ENCODE measurements at regions not wholly inside any gene's neighbourhood (a gene's known extent, or its start where the extent isn't known, plus 50 kb on each side); places are given as distances from the start of the nearest gene placed in this dataset.
"Not testable (repeated sequence)": the region's sequence is repeated elsewhere in the genome, so short reads cannot be mapped to it uniquely, and the experiment has no call there.

DNA sequence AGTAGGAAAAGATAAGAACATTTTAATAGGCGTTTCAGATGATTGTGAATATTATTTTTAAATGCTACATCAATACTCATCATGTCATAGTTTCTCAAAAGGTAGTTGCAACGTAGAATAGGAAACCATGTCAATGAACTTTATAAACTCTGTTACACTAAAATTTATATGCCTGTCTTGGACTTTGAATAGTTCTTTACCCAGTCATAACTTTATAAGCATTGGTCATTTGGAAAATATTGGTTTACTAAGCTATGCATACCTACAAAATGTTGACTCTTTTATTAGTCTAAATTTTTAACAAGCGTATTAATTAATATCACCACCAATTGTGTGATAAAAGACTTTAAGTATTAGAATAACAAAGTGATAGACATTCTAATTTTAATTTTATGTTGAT is 293.5 kb downstream of the CGGBP1 start:
- no peaks in the 10 kb centered on the region for H3K9me3 ChIP-seq (ENCODE audit: low read length)
- no peaks in the 10 kb centered on the region for H3K36me3 ChIP-seq (ENCODE audit: insufficient read depth, low read length)
- H3K4me1 ChIP-seq (ENCODE audit: insufficient read depth, low read length), result no peaks in the 10 kb centered on the region
- no peak overlapping the region for H3K4me3 ChIP-seq (ENCODE audit: low read depth in 1 of 2, low read length in 2 of 2)
- H3K9ac ChIP-seq (ENCODE audit: low read length), result no peak overlapping the region
- H3K27me3 ChIP-seq (ENCODE audit: control insufficient read depth in 1 of 2, insufficient read depth in 2 of 2, low read length in 2 of 2), result no peaks in the 10 kb centered on the region
- H3K27ac ChIP-seq (ENCODE audit: low read depth, low read length), result no peak overlapping the region

DNA sequence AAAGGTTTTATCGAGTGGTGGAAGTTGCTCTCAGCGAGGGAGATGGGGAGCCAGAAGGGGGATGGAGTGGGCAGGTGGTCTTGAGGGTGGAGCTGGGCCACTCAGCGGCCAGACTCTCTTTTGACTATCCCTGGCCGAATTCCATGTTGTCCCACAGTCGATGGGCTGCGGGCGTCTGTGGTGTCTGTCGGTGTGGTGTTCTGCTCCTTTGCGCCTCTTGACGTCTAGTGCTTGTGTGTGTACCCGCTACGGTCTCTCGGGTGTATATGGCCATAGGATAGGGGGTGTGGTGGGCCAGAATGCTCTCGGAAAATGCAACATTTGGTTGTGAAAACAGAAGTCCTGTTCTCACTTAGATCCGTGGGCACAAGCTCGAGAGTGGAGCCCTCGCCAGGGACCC is 297.0 kb downstream of the CGGBP1 start:
- no peaks in the 10 kb centered on the region for H3K9me3 ChIP-seq (ENCODE audit: low read length)
- no peak overlapping the region for H3K4me3 ChIP-seq (ENCODE audit: low read depth in 1 of 2, low read length in 2 of 2)
- no peaks in the 10 kb centered on the region for H3K4me1 ChIP-seq (ENCODE audit: insufficient read depth, low read length)
- no peaks in the 10 kb centered on the region for H3K36me3 ChIP-seq (ENCODE audit: insufficient read depth, low read length)
- H3K27ac ChIP-seq (ENCODE audit: low read depth, low read length), result no peak overlapping the region
- H3K27me3 ChIP-seq (ENCODE audit: control insufficient read depth in 1 of 2, insufficient read depth in 2 of 2, low read length in 2 of 2), result no peaks in the 10 kb centered on the region
- no peak overlapping the region for H3K9ac ChIP-seq (ENCODE audit: low read length)

DNA sequence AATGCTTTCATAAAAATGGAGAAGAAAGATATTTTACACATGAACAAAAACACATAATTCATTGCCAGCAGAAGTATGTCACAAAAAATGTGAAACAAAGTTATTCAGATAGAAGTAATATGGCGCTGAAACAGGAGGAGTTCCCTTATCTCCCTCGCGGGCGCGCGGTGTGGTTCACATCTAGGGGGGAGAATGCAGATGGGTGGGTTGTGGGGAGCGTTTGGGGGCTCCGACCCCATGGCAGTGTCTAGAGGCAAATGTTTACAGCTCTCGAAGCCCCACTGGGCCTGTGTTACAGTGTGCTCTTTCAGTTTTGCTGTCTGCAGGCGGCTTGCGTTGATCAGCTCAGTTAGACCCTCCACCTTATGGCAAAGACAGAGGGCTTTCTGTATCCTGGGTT is 297.5 kb downstream of the CGGBP1 start:
- Histone ChIP-seq H3K9ac (ENCODE audit: low read length) (no peak overlapping the region), H3K27ac (ENCODE audit: low read depth, low read length) (no peak overlapping the region), H3K9me3 (ENCODE audit: low read length) (no peaks in the 10 kb centered on the region), H3K27me3 (ENCODE audit: control insufficient read depth in 1 of 2, insufficient read depth in 2 of 2, low read length in 2 of 2) (no peaks in the 10 kb centered on the region), H3K36me3 (ENCODE audit: insufficient read depth, low read length) (no peaks in the 10 kb centered on the region), H3K4me3 (ENCODE audit: low read depth in 1 of 2, low read length in 2 of 2) (no peak overlapping the region), H3K4me1 (ENCODE audit: insufficient read depth, low read length) (no peaks in the 10 kb centered on the region)

DNA sequence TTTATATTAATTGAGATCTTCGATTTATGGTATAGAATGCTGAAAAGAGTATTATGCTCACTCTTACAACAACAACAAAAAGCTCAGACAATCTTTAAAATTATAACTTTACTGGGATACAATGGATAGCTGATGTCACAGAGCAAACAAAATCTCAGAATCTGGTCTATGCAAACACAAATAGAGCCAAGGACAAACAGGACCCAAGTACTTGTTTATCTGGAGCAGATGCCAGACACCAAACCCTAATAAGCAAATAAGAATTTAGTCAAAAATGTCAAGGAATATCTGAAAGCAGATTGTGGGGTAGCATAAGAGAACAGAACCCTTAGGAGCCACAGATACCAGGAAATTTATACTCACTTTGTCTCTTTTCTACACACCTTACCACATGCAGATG is 302.2 kb downstream of the CGGBP1 start:
- H3K27ac ChIP-seq (ENCODE audit: low read depth, low read length), result no peak overlapping the region
- no peak overlapping the region for H3K4me3 ChIP-seq (ENCODE audit: low read depth in 1 of 2, low read length in 2 of 2)
- no peaks in the 10 kb centered on the region for H3K36me3 ChIP-seq (ENCODE audit: insufficient read depth, low read length)

DNA sequence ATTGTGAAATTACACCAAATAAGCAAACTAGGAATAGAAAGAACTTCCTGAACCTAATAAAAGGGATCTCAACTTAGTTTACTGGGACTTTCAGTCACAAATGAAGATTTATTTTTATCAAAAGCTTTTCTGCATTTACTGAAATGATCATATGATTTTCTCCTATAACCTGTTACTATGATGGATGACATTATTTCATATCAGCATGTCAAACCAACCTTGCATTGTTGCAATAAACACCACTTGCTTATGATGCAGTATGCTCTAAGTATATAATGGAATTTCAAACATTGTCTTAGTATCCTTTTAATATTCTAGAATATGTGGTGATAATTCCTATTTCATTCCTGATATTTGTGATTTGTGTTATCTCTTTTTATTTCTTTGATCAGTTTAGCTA is 303.0 kb downstream of the CGGBP1 start:
- Histone ChIP-seq H3K36me3 (ENCODE audit: insufficient read depth, low read length) (no peaks in the 10 kb centered on the region), H3K27ac (ENCODE audit: low read depth, low read length) (no peak overlapping the region), H3K9ac (ENCODE audit: low read length) (no peak overlapping the region), H3K4me3 (ENCODE audit: low read depth in 1 of 2, low read length in 2 of 2) (no peak overlapping the region), H3K9me3 (ENCODE audit: low read length) (no peaks in the 10 kb centered on the region), H3K4me1 (ENCODE audit: insufficient read depth, low read length) (no peaks in the 10 kb centered on the region), H3K27me3 (ENCODE audit: control insufficient read depth in 1 of 2, insufficient read depth in 2 of 2, low read length in 2 of 2) (no peaks in the 10 kb centered on the region)

More for the DNA sequence above, 302.2 kb downstream of the CGGBP1 start:
- no peaks in the 10 kb centered on the region for H3K9me3 ChIP-seq (ENCODE audit: low read length)
- H3K4me1 ChIP-seq (ENCODE audit: insufficient read depth, low read length), result no peaks in the 10 kb centered on the region
- no peaks in the 10 kb centered on the region for H3K27me3 ChIP-seq (ENCODE audit: control insufficient read depth in 1 of 2, insufficient read depth in 2 of 2, low read length in 2 of 2)
- no peak overlapping the region for H3K9ac ChIP-seq (ENCODE audit: low read length)

DNA sequence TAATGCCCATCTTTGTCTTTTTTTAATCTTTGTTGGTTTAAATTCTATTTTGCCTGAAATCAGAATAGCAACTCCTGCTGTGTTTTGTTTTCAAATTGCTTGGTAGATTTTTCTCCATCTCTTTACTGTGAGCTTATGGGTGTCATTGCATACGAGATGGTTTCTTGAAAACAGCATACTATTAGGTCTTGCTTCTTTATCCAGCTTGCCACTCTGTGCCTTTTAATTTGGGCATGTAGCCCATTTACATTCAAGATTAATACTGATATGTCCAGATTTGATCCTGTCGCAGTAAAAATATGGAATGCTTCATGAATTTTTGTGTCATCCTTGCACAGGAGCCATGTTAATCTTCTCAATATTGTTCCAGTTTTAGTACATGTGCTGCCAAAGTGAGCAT is 316.6 kb downstream of the CGGBP1 start:
- Histone ChIP-seq H3K36me3 (ENCODE audit: insufficient read depth, low read length) (no peaks in the 10 kb centered on the region), H3K27me3 (ENCODE audit: control insufficient read depth in 1 of 2, insufficient read depth in 2 of 2, low read length in 2 of 2) (no peaks in the 10 kb centered on the region), H3K27ac (ENCODE audit: low read depth, low read length) (no peak overlapping the region), H3K9ac (ENCODE audit: low read length) (no peak overlapping the region), H3K4me1 (ENCODE audit: insufficient read depth, low read length) (no peaks in the 10 kb centered on the region), H3K9me3 (ENCODE audit: low read length) (no peaks in the 10 kb centered on the region), H3K4me3 (ENCODE audit: low read depth in 1 of 2, low read length in 2 of 2) (no peak overlapping the region)

DNA sequence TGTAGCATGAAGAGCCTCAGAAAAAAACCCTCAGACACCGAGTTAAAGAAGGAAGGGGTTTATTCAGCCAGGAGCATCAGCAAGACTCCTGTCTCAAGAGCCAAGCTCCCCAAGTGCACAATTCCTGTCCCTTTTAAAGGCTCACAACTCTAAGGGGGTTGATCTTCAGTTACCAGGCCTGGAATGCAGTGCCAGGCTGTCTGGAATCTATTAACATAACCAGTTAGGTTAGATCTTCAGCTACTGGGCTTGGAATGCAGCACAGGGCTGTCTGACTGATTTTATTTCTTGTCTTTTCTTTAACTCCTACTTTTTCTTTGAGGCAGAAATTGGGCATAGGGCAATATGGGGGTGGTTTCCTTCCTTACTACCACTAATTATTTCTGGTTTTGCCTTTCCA is 317.9 kb downstream of the CGGBP1 start:
- not testable (repeated sequence) for H3K9me3 ChIP-seq (ENCODE audit: low read length); H3K9ac ChIP-seq (ENCODE audit: low read length); H3K4me3 ChIP-seq (ENCODE audit: low read depth in 1 of 2, low read length in 2 of 2); H3K36me3 ChIP-seq (ENCODE audit: insufficient read depth, low read length); H3K27ac ChIP-seq (ENCODE audit: low read depth, low read length); H3K4me1 ChIP-seq (ENCODE audit: insufficient read depth, low read length); H3K27me3 ChIP-seq (ENCODE audit: control insufficient read depth in 1 of 2, insufficient read depth in 2 of 2, low read length in 2 of 2)

DNA sequence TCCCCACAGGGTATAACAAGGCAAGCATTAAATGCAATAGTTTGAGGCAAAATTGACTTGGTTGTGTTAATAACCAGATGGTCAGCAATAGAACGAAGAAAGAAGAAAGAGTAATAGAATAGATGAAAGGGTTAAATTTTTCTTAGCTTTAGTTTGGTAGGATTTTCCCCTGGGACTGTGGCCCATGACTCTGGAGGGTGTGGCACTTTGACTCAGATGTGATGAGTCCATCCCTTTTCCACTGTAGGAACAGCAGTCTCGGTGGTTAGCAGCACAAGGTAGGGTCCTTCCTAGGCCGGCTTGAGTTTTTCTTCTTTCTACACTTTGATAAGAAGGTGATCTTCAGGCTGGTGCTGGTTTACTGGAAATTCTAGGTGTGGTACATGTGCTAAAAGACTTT is 321.0 kb downstream of the CGGBP1 start:
- H3K36me3 ChIP-seq (ENCODE audit: insufficient read depth, low read length); H3K9ac ChIP-seq (ENCODE audit: low read length); H3K27me3 ChIP-seq (ENCODE audit: control insufficient read depth in 1 of 2, insufficient read depth in 2 of 2, low read length in 2 of 2); H3K9me3 ChIP-seq (ENCODE audit: low read length); H3K27ac ChIP-seq (ENCODE audit: low read depth, low read length); H3K4me3 ChIP-seq (ENCODE audit: low read depth in 1 of 2, low read length in 2 of 2); H3K4me1 ChIP-seq (ENCODE audit: insufficient read depth, low read length): not testable (repeated sequence)

DNA sequence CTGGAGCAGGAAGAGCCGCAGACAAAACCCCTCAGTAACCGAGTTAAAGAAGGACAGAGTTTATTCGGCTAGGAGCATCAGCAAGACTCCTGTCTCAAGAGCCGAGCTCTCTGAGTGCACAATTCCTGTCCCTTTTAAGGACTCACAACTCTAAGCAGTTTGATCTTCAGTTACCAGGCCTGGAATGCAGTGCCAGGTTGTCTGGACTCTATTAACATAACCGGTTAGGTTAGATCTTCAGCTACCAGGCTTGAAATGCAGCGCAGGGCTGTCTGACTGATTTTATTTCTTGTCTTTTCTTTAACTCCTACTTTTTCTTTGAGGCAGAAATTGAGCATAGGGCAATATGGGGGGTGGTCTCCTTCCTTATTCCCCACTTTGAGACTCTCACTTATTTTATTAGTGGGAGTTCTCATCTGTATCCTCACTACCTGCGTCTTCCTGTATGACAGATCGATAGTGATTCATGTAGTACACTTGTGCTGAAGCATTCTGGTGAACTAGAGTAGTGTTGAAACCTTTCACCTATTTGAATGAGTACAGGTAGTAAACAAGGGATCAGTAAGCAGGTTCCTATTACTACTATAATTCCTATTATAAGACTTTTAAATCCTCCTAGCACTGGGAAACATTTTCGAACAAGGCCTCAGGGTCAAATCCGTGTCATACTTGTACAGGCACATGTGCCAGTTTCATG is 325.0 kb downstream of the CGGBP1 start:
- Histone ChIP-seq H3K27me3 (ENCODE audit: control insufficient read depth in 1 of 2, insufficient read depth in 2 of 2, low read length in 2 of 2) (no peaks in the 10 kb centered on the region), H3K4me3 (ENCODE audit: low read depth in 1 of 2, low read length in 2 of 2) (no peak overlapping the region), H3K9me3 (ENCODE audit: low read length) (no peaks in the 10 kb centered on the region), H3K27ac (ENCODE audit: low read depth, low read length) (no peak overlapping the region), H3K4me1 (ENCODE audit: insufficient read depth, low read length) (no peaks in the 10 kb centered on the region), H3K9ac (ENCODE audit: low read length) (no peak overlapping the region), H3K36me3 (ENCODE audit: insufficient read depth, low read length) (no peaks in the 10 kb centered on the region)

DNA sequence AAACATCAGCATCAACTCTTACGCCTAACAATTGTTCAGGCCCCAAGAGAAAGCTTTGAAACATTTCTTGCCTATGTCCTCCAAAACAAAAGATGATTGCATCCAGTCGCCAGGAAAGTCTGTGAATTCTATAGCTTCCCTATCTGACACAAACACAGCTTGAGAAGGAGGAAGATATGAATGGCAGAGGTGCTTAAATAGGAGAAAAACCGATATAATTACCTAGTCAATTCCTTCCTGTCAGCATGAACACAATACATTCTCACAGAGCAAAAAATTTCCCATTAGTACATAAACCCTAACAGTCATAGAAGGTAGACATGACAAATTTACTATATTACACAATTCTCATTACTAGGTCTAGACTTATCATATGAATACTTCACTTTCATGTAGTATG is 326.5 kb downstream of the CGGBP1 start:
- no peaks in the 10 kb centered on the region for H3K27me3 ChIP-seq (ENCODE audit: control insufficient read depth in 1 of 2, insufficient read depth in 2 of 2, low read length in 2 of 2)
- no peak overlapping the region for H3K9ac ChIP-seq (ENCODE audit: low read length)
- no peak overlapping the region for H3K27ac ChIP-seq (ENCODE audit: low read depth, low read length)
- H3K4me1 ChIP-seq (ENCODE audit: insufficient read depth, low read length), result no peaks in the 10 kb centered on the region
- H3K36me3 ChIP-seq (ENCODE audit: insufficient read depth, low read length), result no peaks in the 10 kb centered on the region
- no peaks in the 10 kb centered on the region for H3K9me3 ChIP-seq (ENCODE audit: low read length)
- no peak overlapping the region for H3K4me3 ChIP-seq (ENCODE audit: low read depth in 1 of 2, low read length in 2 of 2)

DNA sequence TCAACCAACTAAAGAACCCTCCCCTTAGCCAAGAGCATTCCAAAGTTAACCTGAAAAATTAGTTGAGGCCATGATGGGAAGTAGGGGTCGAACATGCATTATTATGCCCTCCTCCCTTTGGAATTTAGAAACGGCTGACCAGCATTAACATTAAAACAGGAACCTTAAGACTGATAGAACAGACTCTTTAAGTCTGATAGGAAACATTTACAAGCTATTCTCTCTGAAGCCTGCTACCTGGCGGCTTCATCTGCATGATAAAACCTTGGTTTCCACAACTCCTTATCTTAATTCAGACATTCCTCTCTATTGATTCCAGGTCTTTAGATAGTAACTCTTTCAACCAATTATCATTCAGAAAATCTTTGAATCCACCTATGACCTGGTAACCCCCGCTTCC is 331.0 kb downstream of the CGGBP1 start:
- Histone ChIP-seq H3K9me3 (ENCODE audit: low read length) (no peaks in the 10 kb centered on the region), H3K9ac (ENCODE audit: low read length) (no peak overlapping the region), H3K36me3 (ENCODE audit: insufficient read depth, low read length) (no peaks in the 10 kb centered on the region), H3K27me3 (ENCODE audit: control insufficient read depth in 1 of 2, insufficient read depth in 2 of 2, low read length in 2 of 2) (no peaks in the 10 kb centered on the region), H3K4me3 (ENCODE audit: low read depth in 1 of 2, low read length in 2 of 2) (no peak overlapping the region), H3K27ac (ENCODE audit: low read depth, low read length) (no peak overlapping the region), H3K4me1 (ENCODE audit: insufficient read depth, low read length) (no peaks in the 10 kb centered on the region)

DNA sequence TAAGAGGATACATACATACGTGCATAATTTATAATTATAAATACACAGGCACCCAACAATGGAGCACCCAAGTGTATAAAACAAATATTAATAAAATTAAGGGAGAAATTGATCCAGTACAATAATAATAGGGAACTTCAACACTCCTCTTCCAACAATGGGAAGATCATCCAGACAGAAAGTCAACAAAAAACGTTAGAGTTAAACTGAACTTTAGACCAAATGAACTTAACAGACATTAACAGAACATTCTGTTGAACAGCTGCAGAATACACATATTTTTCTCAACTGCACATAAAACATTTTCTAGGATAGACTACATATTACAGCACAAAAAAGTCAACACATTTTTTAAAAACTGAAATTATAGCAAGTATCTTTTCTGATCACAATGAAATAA is 339.7 kb downstream of the CGGBP1 start:
- H3K27ac ChIP-seq (ENCODE audit: low read depth, low read length), result no peak overlapping the region
- no peaks in the 10 kb centered on the region for H3K27me3 ChIP-seq (ENCODE audit: control insufficient read depth in 1 of 2, insufficient read depth in 2 of 2, low read length in 2 of 2)
- no peak overlapping the region for H3K4me3 ChIP-seq (ENCODE audit: low read depth in 1 of 2, low read length in 2 of 2)
- no peaks in the 10 kb centered on the region for H3K36me3 ChIP-seq (ENCODE audit: insufficient read depth, low read length)
- H3K4me1 ChIP-seq (ENCODE audit: insufficient read depth, low read length), result no peaks in the 10 kb centered on the region
- H3K9me3 ChIP-seq (ENCODE audit: low read length), result no peaks in the 10 kb centered on the region
- no peak overlapping the region for H3K9ac ChIP-seq (ENCODE audit: low read length)

All from muscle layer of colon (tissue), 2 donors.